Neural cell (in vitro differentiated cells): ENCODE measurements at regions not wholly inside any gene's neighbourhood (a gene's known extent, or its start where the extent isn't known, plus 50 kb on each side); places are given as distances from the start of the nearest gene placed in this dataset.

Experiments used
- H2AFZ ChIP-seq: fragments of 200-600, 300-800 bp; sonication (generic), shearing (Covaris generic); 2 replicates; pipeline ENCODE4 v1.6.0; 2014; ENCODE audit warnings: low read depth, mild to moderate bottlenecking, antibody characterized with exemption, low read length, moderate library complexity
- H3F3A ChIP-seq: fragments of 200-600 bp; shearing (Covaris generic); 2 replicates; pipeline ENCODE4 v1.6.1; 2016; ENCODE audit warnings: mild to moderate bottlenecking, moderate library complexity, mixed read lengths, antibody characterized with exemption, low read length; ENCODE audit not compliant: insufficient read depth, poor library complexity, severe bottlenecking
- H3K27ac ChIP-seq: fragments of 200-600, 300-800 bp; sonication (generic), shearing (Covaris generic); 2 replicates; pipeline ENCODE4 v1.5.1; 2014; ENCODE audit warnings: mild to moderate bottlenecking, low read length, moderate library complexity
- H3K27me3 ChIP-seq: fragments of 300-800, 200-600 bp; sonication (generic), shearing (Covaris generic); 2 replicates; pipeline ENCODE4 v1.6.0; 2014; ENCODE audit warnings: mild to moderate bottlenecking, low read depth, low read length, moderate library complexity; ENCODE audit not compliant: insufficient read depth
- H3K36me3 ChIP-seq: fragments of 300-800, 200-600 bp; sonication (generic), shearing (Covaris generic); 2 replicates; pipeline ENCODE4 v1.5.1; 2014; ENCODE audit warnings: mild to moderate bottlenecking, antibody characterized with exemption, low read length, moderate library complexity; ENCODE audit not compliant: insufficient read depth
- H3K4me2 ChIP-seq: fragments of 300-800, 200-600 bp; sonication (generic), shearing (Covaris generic); 2 replicates; pipeline ENCODE4 v1.6.0; 2014; ENCODE audit warnings: mild to moderate bottlenecking, low read length
- H3K4me3 ChIP-seq: fragments of 300-800, 200-600 bp; sonication (generic), shearing (Covaris generic); 2 replicates; pipeline ENCODE4 v1.5.1; 2014; ENCODE audit warnings: mild to moderate bottlenecking, low read length, moderate library complexity
- H3K79me2 ChIP-seq: fragments of 200-600 bp; shearing (Covaris generic); replicated peaks from 2 replicates; pipeline ENCODE4 v1.6.0; 2014; ENCODE audit warnings: mild to moderate bottlenecking, low read length, moderate library complexity; ENCODE audit not compliant: insufficient read depth
- H3K9ac ChIP-seq: fragments of 300-800, 200-600 bp; sonication (generic), shearing (Covaris generic); 2 replicates; pipeline ENCODE4 v1.6.1; 2016; ENCODE audit warnings: mild to moderate bottlenecking, low read length, mixed read lengths
- H3K9me2 ChIP-seq: fragments of 200-600 bp; shearing (Covaris generic); 2 replicates; pipeline ENCODE4 v1.6.1; 2016; ENCODE audit warnings: mild to moderate bottlenecking, low read length, mixed read lengths; ENCODE audit not compliant: insufficient read depth
- H3K9me3 ChIP-seq: fragments of 200-600, 300-800 bp; sonication (generic), shearing (Covaris generic); 2 replicates; pipeline ENCODE4 v1.6.1; 2016; ENCODE audit warnings: mild to moderate bottlenecking, mixed run types, low read length, moderate library complexity, mixed read lengths
- H4K20me1 ChIP-seq: fragments of 200-600 bp; shearing (Covaris generic); 2 replicates; pipeline ENCODE4 v1.6.1; 2016; ENCODE audit warnings: mild to moderate bottlenecking, mixed run types; ENCODE audit not compliant: insufficient read depth
- EP300 ChIP-seq: fragments of 450-650 bp; conservative IDR thresholded peaks from 2 replicates; pipeline ENCODE4 v1.6.1; 2014; ENCODE audit warnings: antibody characterized with exemption, mild to moderate bottlenecking, moderate library complexity; ENCODE audit not compliant: poor library complexity, severe bottlenecking
- EZH2 ChIP-seq: fragments of 200-600, 300-800 bp; shearing (Covaris generic), sonication (generic); IDR thresholded peaks from 2 replicates; pipeline ENCODE4 v1.6.1; 2014; ENCODE audit warnings: antibody characterized with exemption, low read length, borderline replicate concordance, mild to moderate bottlenecking; ENCODE audit not compliant: insufficient read depth, poor library complexity, severe bottlenecking
- MXI1 ChIP-seq: fragments of 450-650 bp; conservative IDR thresholded peaks from 2 replicates; pipeline ENCODE4 v1.6.1; 2014; ENCODE audit warnings: antibody characterized with exemption, mild to moderate bottlenecking; ENCODE audit not compliant: poor library complexity, severe bottlenecking
- POLR2AphosphoS5 ChIP-seq: IDR thresholded peaks from 2 replicates; pipeline ENCODE4 v1.6.1; 2012
- RAD21 ChIP-seq: fragments of 450-650 bp; conservative IDR thresholded peaks from 2 replicates; pipeline ENCODE4 v1.6.1; 2014; ENCODE audit warnings: antibody characterized with exemption, mild to moderate bottlenecking, moderate library complexity
- SMC3 ChIP-seq: fragments of 450-650 bp; conservative IDR thresholded peaks from 2 replicates; pipeline ENCODE4 v1.6.1; 2014; ENCODE audit warnings: antibody characterized with exemption, mild to moderate bottlenecking, moderate library complexity; ENCODE audit not compliant: poor library complexity
- TAF1 ChIP-seq: IDR thresholded peaks from 2 replicates; pipeline ENCODE4 v1.6.1; 2012; ENCODE audit warnings: low read depth
- TF ChIP-seq, protein P1 (sequence below): fragments of 450-650 bp; IDR thresholded peaks from 2 replicates; pipeline ENCODE4 v1.5.1; 2014; ENCODE audit warnings: antibody characterized with exemption, mild to moderate bottlenecking, moderate library complexity; ENCODE audit not compliant: poor library complexity, severe bottlenecking
- TF ChIP-seq, protein P2 (sequence below): IDR thresholded peaks from 2 replicates; pipeline ENCODE4 v1.6.1; 2012; ENCODE audit warnings: borderline replicate concordance

DNA sequence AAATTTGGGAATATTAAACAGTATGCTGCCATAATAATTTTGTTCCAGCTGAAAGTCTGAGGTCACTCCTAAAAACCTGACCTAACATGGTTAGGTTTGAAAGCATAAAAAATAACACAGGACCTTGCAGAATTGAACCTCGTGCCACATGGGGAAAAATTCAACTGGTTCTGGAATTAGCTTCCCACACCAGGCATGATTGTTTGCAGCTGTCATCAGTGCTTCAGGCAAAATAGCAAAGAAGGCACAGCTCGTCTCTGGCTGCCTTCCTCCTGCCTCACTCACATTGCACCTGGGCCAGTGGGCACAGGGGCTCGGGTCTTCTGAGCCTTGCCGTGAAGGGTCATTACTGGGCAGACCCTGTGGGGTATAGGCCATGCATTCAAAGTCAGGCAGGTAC, 153.8 kb upstream of the ARHGAP20 start:
- TF ChIP-seq, protein P1, sequence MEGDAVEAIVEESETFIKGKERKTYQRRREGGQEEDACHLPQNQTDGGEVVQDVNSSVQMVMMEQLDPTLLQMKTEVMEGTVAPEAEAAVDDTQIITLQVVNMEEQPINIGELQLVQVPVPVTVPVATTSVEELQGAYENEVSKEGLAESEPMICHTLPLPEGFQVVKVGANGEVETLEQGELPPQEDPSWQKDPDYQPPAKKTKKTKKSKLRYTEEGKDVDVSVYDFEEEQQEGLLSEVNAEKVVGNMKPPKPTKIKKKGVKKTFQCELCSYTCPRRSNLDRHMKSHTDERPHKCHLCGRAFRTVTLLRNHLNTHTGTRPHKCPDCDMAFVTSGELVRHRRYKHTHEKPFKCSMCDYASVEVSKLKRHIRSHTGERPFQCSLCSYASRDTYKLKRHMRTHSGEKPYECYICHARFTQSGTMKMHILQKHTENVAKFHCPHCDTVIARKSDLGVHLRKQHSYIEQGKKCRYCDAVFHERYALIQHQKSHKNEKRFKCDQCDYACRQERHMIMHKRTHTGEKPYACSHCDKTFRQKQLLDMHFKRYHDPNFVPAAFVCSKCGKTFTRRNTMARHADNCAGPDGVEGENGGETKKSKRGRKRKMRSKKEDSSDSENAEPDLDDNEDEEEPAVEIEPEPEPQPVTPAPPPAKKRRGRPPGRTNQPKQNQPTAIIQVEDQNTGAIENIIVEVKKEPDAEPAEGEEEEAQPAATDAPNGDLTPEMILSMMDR: no peak
- TF ChIP-seq EP300 (no peak), TAF1 (no peak), MXI1 (no peak), EZH2 (no peak), RAD21 (no peak), SMC3 (no peak), POLR2AphosphoS5 (no peak)
- TF ChIP-seq, protein P2, sequence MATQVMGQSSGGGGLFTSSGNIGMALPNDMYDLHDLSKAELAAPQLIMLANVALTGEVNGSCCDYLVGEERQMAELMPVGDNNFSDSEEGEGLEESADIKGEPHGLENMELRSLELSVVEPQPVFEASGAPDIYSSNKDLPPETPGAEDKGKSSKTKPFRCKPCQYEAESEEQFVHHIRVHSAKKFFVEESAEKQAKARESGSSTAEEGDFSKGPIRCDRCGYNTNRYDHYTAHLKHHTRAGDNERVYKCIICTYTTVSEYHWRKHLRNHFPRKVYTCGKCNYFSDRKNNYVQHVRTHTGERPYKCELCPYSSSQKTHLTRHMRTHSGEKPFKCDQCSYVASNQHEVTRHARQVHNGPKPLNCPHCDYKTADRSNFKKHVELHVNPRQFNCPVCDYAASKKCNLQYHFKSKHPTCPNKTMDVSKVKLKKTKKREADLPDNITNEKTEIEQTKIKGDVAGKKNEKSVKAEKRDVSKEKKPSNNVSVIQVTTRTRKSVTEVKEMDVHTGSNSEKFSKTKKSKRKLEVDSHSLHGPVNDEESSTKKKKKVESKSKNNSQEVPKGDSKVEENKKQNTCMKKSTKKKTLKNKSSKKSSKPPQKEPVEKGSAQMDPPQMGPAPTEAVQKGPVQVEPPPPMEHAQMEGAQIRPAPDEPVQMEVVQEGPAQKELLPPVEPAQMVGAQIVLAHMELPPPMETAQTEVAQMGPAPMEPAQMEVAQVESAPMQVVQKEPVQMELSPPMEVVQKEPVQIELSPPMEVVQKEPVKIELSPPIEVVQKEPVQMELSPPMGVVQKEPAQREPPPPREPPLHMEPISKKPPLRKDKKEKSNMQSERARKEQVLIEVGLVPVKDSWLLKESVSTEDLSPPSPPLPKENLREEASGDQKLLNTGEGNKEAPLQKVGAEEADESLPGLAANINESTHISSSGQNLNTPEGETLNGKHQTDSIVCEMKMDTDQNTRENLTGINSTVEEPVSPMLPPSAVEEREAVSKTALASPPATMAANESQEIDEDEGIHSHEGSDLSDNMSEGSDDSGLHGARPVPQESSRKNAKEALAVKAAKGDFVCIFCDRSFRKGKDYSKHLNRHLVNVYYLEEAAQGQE: no peak
- Histone ChIP-seq H3K9me3 (no peaks in the 10 kb centered on the region), H3K9ac (no peak overlapping the region), H3K4me2 (no peak overlapping the region), H3K27ac (no peak overlapping the region), H3K27me3 (no peaks in the 10 kb centered on the region), H3K79me2 (no peaks in the 10 kb centered on the region), H2AFZ (no peak overlapping the region), H3K4me3 (no peak overlapping the region), H3K36me3 (no peaks in the 10 kb centered on the region), H3F3A (no peaks in the 10 kb centered on the region), H4K20me1 (no peaks in the 10 kb centered on the region), H3K9me2 (no peaks in the 10 kb centered on the region)

DNA sequence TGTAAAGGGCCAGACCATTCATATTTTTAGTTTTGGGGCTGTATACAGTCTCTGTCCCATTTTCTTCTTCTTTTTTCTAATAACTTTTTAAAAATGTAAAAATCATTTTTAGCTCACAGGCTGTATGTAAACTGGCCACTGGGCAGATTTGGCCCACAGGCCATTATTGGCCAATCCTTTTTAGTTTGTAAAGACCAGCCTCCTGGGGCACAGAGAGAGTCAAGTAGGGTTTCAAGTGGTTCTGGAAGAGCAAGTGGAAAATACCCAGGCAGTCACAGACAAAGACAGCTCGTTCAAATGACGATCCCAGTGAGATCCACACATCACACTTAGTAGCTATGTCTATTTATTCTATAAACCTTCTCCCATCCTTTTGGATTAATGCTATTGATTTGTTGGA, 150.2 kb upstream of the ARHGAP20 start:
- no peak for TF ChIP-seq EZH2
- TF ChIP-seq SMC3: no peak
- TF ChIP-seq, protein P1: no peak
- TF ChIP-seq MXI1: no peak
- TF ChIP-seq RAD21: no peak
- TF ChIP-seq EP300: no peak
- no peak for TF ChIP-seq TAF1
- TF ChIP-seq, protein P2: no peak
- no peak for TF ChIP-seq POLR2AphosphoS5
- Histone ChIP-seq H3K79me2 (no peaks in the 10 kb centered on the region), H2AFZ (no peak overlapping the region), H3K36me3 (no peaks in the 10 kb centered on the region), H4K20me1 (no peaks in the 10 kb centered on the region), H3F3A (no peaks in the 10 kb centered on the region), H3K9ac (no peak overlapping the region), H3K27me3 (no peaks in the 10 kb centered on the region), H3K4me3 (no peak overlapping the region), H3K9me3 (no peaks in the 10 kb centered on the region), H3K27ac (no peak overlapping the region), H3K4me2 (no peak overlapping the region), H3K9me2 (no peaks in the 10 kb centered on the region)
